AG04450 (cell line): ENCODE measurements at regions not wholly inside any gene's neighbourhood (a gene's known extent, or its start where the extent isn't known, plus 50 kb on each side); places are given as distances from the start of the nearest gene placed in this dataset. TPM values are rescaled to one million over a fixed set of nuclear protein-coding genes. Genes with fewer than 3 reads are reported as not detected.

Experiments used
- CTCF ChIA-PET: fragments of 300-600, 350-600 bp; formaldehyde crosslinking; extraction: SDS; loops from one replicate; lab custom pipeline; 2022; ENCODE audit warnings: antibody characterized with exemption, inconsistent platforms; lab: Charles Lee
- POLR2A ChIA-PET: fragments of 350-600 bp; formaldehyde crosslinking; extraction: SDS; loops from one replicate; lab custom pipeline; 2021; ENCODE audit warnings: antibody characterized with exemption, inconsistent platforms; lab: Yijun Ruan, JAX
- DNase-seq: peaks from one replicate; pipeline ENCODE4 v3.0.0-alpha.2; 2011; ENCODE audit warnings: low read depth, low spot score
- H3K27ac ChIP-seq: one replicate; pipeline ENCODE4 v1.5.1; 2012; ENCODE audit warnings: low read depth, low read length, control low read depth
- H3K27me3 ChIP-seq: one replicate; pipeline ENCODE4 v1.6.0; 2012; ENCODE audit warnings: low read length; ENCODE audit not compliant: control insufficient read depth, insufficient read depth
- H3K4me3 ChIP-seq: 2 replicates; pipeline ENCODE4 v1.5.1; 2011; ENCODE audit warnings: mild to moderate bottlenecking, low read depth, low read length, control low read depth
- H3K9me3 ChIP-seq: 2 replicates; pipeline ENCODE4 v1.5.1; 2012; ENCODE audit warnings: low read length; ENCODE audit not compliant: control insufficient read depth, insufficient read depth
- small RNA-seq: library from RNA; depleted of rRNA; stranded (forward); fragments of <200 nt; gene quantifications from one replicate; pipeline ENCODE3, GENCODE V24; 2012; ENCODE audit warnings: low read depth; ENCODE audit not compliant: insufficient read length
- TF ChIP-seq, protein P1 (sequence below): IDR thresholded peaks from 2 replicates; pipeline ENCODE4 v1.5.1; 2011; ENCODE audit warnings: low read depth, low read length, control low read depth, inconsistent platforms

DNA sequence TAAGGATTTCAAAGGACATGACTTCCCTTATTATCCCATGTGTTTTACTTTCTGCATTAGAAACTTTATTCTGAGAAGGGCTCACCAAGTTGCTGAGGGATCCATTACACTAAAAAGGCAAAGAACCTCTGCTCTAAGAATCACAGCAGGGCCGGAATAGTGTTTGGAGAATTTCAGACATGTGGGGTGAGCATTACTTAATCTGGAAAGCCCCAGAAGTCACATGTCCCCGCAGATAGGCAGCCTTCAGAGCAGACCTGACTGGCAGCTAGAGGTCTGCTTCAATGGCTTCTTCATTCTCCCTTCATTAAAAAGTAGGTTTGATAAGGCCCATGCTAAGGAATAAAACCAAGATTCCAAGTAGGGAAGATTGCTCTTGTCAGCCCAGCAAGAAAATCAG, 52.6 kb upstream of the RBM15 start:
- Histone ChIP-seq H3K9me3 (no peaks in the 10 kb centered on the region), H3K4me3 (no peak overlapping the region), H3K27ac (no peak overlapping the region), H3K27me3 (no peaks in the 10 kb centered on the region)
- no peak for DNase-seq
- POLR2A ChIA-PET, result no interaction called here
- CTCF ChIA-PET, result interaction anchor here (1.4 to 1.5 kb wide), 2 partner anchors 26 to 173 kb away, joined by 3 read pairs; no protein-coding TSS in a partner anchor
- TF ChIP-seq, protein P1, sequence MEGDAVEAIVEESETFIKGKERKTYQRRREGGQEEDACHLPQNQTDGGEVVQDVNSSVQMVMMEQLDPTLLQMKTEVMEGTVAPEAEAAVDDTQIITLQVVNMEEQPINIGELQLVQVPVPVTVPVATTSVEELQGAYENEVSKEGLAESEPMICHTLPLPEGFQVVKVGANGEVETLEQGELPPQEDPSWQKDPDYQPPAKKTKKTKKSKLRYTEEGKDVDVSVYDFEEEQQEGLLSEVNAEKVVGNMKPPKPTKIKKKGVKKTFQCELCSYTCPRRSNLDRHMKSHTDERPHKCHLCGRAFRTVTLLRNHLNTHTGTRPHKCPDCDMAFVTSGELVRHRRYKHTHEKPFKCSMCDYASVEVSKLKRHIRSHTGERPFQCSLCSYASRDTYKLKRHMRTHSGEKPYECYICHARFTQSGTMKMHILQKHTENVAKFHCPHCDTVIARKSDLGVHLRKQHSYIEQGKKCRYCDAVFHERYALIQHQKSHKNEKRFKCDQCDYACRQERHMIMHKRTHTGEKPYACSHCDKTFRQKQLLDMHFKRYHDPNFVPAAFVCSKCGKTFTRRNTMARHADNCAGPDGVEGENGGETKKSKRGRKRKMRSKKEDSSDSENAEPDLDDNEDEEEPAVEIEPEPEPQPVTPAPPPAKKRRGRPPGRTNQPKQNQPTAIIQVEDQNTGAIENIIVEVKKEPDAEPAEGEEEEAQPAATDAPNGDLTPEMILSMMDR, result no peak

DNA sequence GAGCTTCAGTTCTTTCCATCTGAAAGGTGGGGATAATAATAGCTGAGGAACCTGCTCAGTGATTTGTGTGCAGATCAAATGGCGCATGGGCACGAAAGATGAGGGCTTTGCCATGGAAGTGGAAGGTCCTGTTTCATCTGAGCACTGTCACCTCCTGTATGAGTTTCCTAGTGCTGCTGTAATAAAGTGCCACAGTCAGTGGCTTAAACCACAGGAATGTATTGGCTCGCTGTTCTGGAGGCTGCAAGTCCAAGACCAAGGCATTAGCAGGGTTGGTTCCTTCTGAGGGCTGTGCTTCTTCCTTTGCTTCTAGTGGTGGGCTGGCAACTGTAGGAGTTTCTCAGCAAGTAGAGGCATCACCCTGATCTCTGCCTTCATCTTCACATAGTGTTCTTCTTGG, 51.1 kb upstream of the RBM15 start:
- CTCF ChIA-PET, result interaction anchor here (1.5 kb wide), 2 partner anchors 25 to 80 kb away, joined by 3 to 4 read pairs; no protein-coding TSS in a partner anchor
- POLR2A ChIA-PET, result no interaction called here
- Histone ChIP-seq H3K9me3 (no peaks in the 10 kb centered on the region), H3K4me3 (no peak overlapping the region), H3K27me3 (no peaks in the 10 kb centered on the region), H3K27ac (no peak overlapping the region)
- no peak for DNase-seq
- TF ChIP-seq, protein P1, result no peak

Small RNAs in the stretch of these regions (small RNA-seq; reads per million reads assigned to genes)
- not detected for gene RF00402
